ENCODE measurements at regions not wholly inside any gene's neighbourhood (a gene's known extent, or its start where the extent isn't known, plus 50 kb on each side); places are given as distances from the start of the nearest gene placed in this dataset.

DNA sequence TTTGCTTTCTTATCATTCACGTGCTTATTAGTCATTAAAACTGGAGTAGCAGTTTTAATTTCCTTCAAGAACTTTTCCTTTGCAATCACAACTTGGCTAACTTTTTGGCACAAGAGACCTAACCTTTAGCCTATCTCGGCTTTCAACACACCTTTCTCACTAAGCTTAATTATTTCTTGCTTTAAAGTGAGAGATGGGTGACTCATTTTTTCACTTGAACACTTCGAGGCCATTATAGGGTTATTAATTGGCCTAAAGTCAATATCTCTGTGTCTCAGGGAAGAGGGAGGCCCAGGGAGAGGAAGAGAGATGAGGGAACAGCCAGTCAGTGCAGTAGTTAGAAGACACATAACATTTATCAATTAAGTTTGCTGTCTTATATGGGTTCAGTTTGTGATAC, 289.8 kb downstream of the RBM43 start:
- no peak overlapping the region for H2AFZ ChIP-seq (ENCODE audit: low read depth, low read length, poor library complexity, severe bottlenecking)
- no peaks in the 10 kb centered on the region for H3K79me2 ChIP-seq (ENCODE audit: insufficient read depth, low read length)
- no peak overlapping the region for H3K4me2 ChIP-seq (ENCODE audit: low read length)
- H3K27ac ChIP-seq (ENCODE audit: low read depth, low read length), result no peak overlapping the region
- no peaks in the 10 kb centered on the region for H4K20me1 ChIP-seq (ENCODE audit: insufficient read depth)
- TF ChIP-seq POLR2A (IDR thresholded peaks at IDR 0.05; ENCODE audit: borderline replicate concordance, extremely low read depth, insufficient read depth, insufficient read length), result no peak
- TF ChIP-seq RAD21 (IDR thresholded peaks at IDR 0.05; ENCODE audit: low read depth), result no peak
- TF ChIP-seq, protein P1, sequence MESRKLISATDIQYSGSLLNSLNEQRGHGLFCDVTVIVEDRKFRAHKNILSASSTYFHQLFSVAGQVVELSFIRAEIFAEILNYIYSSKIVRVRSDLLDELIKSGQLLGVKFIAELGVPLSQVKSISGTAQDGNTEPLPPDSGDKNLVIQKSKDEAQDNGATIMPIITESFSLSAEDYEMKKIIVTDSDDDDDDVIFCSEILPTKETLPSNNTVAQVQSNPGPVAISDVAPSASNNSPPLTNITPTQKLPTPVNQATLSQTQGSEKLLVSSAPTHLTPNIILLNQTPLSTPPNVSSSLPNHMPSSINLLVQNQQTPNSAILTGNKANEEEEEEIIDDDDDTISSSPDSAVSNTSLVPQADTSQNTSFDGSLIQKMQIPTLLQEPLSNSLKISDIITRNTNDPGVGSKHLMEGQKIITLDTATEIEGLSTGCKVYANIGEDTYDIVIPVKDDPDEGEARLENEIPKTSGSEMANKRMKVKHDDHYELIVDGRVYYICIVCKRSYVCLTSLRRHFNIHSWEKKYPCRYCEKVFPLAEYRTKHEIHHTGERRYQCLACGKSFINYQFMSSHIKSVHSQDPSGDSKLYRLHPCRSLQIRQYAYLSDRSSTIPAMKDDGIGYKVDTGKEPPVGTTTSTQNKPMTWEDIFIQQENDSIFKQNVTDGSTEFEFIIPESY (IDR thresholded peaks at IDR 0.05; ENCODE audit: extremely low read depth, insufficient replicate concordance, low read length), result no peak
- TF ChIP-seq, protein P2, sequence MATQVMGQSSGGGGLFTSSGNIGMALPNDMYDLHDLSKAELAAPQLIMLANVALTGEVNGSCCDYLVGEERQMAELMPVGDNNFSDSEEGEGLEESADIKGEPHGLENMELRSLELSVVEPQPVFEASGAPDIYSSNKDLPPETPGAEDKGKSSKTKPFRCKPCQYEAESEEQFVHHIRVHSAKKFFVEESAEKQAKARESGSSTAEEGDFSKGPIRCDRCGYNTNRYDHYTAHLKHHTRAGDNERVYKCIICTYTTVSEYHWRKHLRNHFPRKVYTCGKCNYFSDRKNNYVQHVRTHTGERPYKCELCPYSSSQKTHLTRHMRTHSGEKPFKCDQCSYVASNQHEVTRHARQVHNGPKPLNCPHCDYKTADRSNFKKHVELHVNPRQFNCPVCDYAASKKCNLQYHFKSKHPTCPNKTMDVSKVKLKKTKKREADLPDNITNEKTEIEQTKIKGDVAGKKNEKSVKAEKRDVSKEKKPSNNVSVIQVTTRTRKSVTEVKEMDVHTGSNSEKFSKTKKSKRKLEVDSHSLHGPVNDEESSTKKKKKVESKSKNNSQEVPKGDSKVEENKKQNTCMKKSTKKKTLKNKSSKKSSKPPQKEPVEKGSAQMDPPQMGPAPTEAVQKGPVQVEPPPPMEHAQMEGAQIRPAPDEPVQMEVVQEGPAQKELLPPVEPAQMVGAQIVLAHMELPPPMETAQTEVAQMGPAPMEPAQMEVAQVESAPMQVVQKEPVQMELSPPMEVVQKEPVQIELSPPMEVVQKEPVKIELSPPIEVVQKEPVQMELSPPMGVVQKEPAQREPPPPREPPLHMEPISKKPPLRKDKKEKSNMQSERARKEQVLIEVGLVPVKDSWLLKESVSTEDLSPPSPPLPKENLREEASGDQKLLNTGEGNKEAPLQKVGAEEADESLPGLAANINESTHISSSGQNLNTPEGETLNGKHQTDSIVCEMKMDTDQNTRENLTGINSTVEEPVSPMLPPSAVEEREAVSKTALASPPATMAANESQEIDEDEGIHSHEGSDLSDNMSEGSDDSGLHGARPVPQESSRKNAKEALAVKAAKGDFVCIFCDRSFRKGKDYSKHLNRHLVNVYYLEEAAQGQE (IDR thresholded peaks at IDR 0.05; ENCODE audit: low read depth), result no peak
- no peak for TF ChIP-seq YY1 (IDR thresholded peaks at IDR 0.05; ENCODE audit: extremely low read depth, insufficient replicate concordance, low read depth, low read length)
- no peak for TF ChIP-seq FOSL1 (IDR thresholded peaks at IDR 0.05; ENCODE audit: low read depth)
- TF ChIP-seq, protein P3, sequence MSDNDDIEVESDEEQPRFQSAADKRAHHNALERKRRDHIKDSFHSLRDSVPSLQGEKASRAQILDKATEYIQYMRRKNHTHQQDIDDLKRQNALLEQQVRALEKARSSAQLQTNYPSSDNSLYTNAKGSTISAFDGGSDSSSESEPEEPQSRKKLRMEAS (IDR thresholded peaks at IDR 0.05), result no peak
- TF ChIP-seq ZNF274 (IDR thresholded peaks at IDR 0.05; ENCODE audit: low read depth, low read length), result no peak
- TF ChIP-seq EZH2 (IDR thresholded peaks at IDR 0.05), result no peak
- no peak for TF ChIP-seq CEBPB (IDR thresholded peaks at IDR 0.05; ENCODE audit: low read depth)
- no peak for TF ChIP-seq EGR1 (IDR thresholded peaks at IDR 0.05; ENCODE audit: low read depth)
- CTCF ChIA-PET, result no interaction called here
- no peaks in the 10 kb centered on the region for H3K36me3 ChIP-seq (ENCODE audit: control insufficient read depth in 1 of 2, insufficient read depth in 2 of 2, low read length in 2 of 2)
- RAD21 ChIA-PET (ENCODE audit: low non-redundant PET in 1 of 2, low total read pairs in 2 of 2, uncharacterized antibody in 2 of 2, unreplicated experiment in 2 of 2), result no interaction called here
- BruUV-seq (replicated peaks), result no TSS peak
- intact Hi-C loops (cut with micrococcal nuclease), result no loop called here
- H3K9me2 ChIP-seq (ENCODE audit: insufficient read depth), result no peaks in the 10 kb centered on the region
- H3K9me3 ChIP-seq (ENCODE audit: control insufficient read depth in 1 of 2, insufficient read depth in 1 of 2, low read depth in 1 of 2, low read length in 2 of 2), result no peaks in the 10 kb centered on the region
- H3K27me3 ChIP-seq (ENCODE audit: insufficient read depth, low read length), result no peaks in the 10 kb centered on the region
- DNase-seq (ENCODE audit: low read depth, low spot score), result no peak
- no peak overlapping the region for H3K9ac ChIP-seq (ENCODE audit: low read length)
- H3K4me1 ChIP-seq (ENCODE audit: control insufficient read depth in 1 of 2, insufficient read depth in 2 of 2, low read length in 2 of 2), result no peaks in the 10 kb centered on the region
- ATAC-seq, result no peak
- no peak overlapping the region for H3K4me3 ChIP-seq (replicated peaks in 1 of 2; ENCODE audit: low read depth in 1 of 2, low read length in 2 of 2)
- POLR2A ChIA-PET, result no interaction called here
